Vagina (tissue), 2 donors: ENCODE measurements at regions not wholly inside any gene's neighbourhood (a gene's known extent, or its start where the extent isn't known, plus 50 kb on each side); places are given as distances from the start of the nearest gene placed in this dataset.

ENCODE experiments used
- DNase-seq, 2 donors: peaks; one replicate each; pipeline ENCODE4 v3.0.0-alpha.2; 2017; ENCODE audit errors: extremely low spot score in 2 of 2
- H3K27ac ChIP-seq: fragments of 200-600 bp; sonication (generic); one replicate; pipeline ENCODE4 v1.5.1; 2019
- H3K27me3 ChIP-seq: fragments of 200-600 bp; sonication (generic); one replicate; pipeline ENCODE4 v1.5.1; 2019
- H3K36me3 ChIP-seq, 2 donors: fragments of 200-600 bp; sonication (generic); one replicate each; pipeline ENCODE4 v1.5.1; 2017 to 2019
- H3K4me1 ChIP-seq: fragments of 200-600 bp; sonication (generic); one replicate; pipeline ENCODE4 v1.5.1; 2019
- H3K4me3 ChIP-seq, 2 donors: fragments of 200-600 bp; sonication (generic); 1 replicate in 1 of 2; 2 replicates in 1 of 2; pipeline ENCODE4 v1.5.1; 2016 to 2019
- H3K9me3 ChIP-seq: fragments of 200-600 bp; sonication (generic); one replicate; pipeline ENCODE4 v1.5.1; 2019
- POLR2A ChIP-seq, 2 donors: fragments of 450-650 bp; IDR thresholded peaks; one replicate each; pipeline ENCODE4 v1.6.1; 2017; ENCODE audit warnings: antibody characterized with exemption in 2 of 2, mild to moderate bottlenecking in 2 of 2, moderate library complexity in 2 of 2
- POLR2AphosphoS5 ChIP-seq, 2 donors: sonication (generic); formaldehyde crosslinking; IDR thresholded peaks; one replicate each; pipeline ENCODE4 v1.9.0; 2017; ENCODE audit warnings: antibody characterized with exemption in 2 of 2, mild to moderate bottlenecking in 2 of 2, low read depth in 1 of 2; ENCODE audit not compliant: insufficient read depth in 1 of 2
- intact Hi-C: fragments of 100-400 bp; cut with DNase I; formaldehyde crosslinking; loops from one replicate; pipeline ENCODE4 v1.15.1; 2023
- TF ChIP-seq, protein P1 (sequence below), 3 experiments: fragments of 450-650 bp in 2 of 3; fragments of 200-600 bp in 1 of 3; sonication (generic) in 1 of 3; IDR thresholded peaks; one replicate each; pipeline ENCODE4 v1.5.1; 2017 to 2019; ENCODE audit warnings: antibody characterized with exemption in 3 of 3, mild to moderate bottlenecking in 2 of 3, moderate library complexity in 2 of 3

DNA sequence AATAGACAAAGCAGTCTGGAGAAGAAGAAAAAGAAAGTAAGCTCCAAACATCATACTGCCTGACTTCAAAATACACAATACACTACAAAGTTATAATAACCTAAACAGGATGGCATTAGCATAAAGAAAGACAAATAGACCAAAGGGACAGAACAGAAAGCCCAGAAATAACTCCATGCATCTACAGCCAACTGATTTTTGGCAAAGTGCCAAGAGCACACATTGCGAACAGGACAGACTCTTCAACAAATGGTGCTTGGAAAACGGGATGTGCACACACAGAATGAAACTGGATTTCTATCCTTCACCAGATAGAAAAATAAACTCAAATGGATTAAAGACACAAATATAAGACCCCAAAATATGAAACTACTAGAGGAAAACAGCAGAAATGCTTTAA lies 66.6 kb upstream of the SPATA31E1 start:
- intact Hi-C loops: no loop called here
- TF ChIP-seq POLR2A (IDR thresholded peaks at IDR 0.05) (no peak), POLR2AphosphoS5 (IDR thresholded peaks at IDR 0.05; ENCODE audit: insufficient read depth in 1 of 2, low read depth in 1 of 2) (no peak)
- TF ChIP-seq, protein P1, sequence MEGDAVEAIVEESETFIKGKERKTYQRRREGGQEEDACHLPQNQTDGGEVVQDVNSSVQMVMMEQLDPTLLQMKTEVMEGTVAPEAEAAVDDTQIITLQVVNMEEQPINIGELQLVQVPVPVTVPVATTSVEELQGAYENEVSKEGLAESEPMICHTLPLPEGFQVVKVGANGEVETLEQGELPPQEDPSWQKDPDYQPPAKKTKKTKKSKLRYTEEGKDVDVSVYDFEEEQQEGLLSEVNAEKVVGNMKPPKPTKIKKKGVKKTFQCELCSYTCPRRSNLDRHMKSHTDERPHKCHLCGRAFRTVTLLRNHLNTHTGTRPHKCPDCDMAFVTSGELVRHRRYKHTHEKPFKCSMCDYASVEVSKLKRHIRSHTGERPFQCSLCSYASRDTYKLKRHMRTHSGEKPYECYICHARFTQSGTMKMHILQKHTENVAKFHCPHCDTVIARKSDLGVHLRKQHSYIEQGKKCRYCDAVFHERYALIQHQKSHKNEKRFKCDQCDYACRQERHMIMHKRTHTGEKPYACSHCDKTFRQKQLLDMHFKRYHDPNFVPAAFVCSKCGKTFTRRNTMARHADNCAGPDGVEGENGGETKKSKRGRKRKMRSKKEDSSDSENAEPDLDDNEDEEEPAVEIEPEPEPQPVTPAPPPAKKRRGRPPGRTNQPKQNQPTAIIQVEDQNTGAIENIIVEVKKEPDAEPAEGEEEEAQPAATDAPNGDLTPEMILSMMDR (IDR thresholded peaks at IDR 0.05): no peak
- DNase-seq: no peak

DNA sequence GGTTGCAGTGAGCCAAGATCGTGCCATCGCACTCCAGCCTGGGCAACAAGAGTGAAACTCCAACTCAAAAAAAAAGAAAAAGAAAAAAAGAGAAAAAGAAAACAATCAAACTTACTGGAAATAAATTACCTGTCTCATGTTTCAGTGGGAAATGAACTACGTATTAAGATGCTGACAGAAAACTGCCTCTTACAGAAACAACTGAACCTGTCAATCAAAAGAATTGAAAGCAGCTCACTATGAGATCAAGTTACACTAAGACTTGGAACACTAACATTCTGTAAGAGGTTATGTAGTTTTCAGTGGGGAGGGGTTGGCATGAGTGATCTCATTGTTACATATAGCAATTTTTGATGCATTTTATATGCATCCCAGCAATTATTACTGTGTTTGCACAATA lies 64.4 kb upstream of the SPATA31E1 start:
- H3K27me3 ChIP-seq: no peaks in the 10 kb centered on the region
- H3K9me3 ChIP-seq: no peaks in the 10 kb centered on the region
- intact Hi-C loops: no loop called here
- no peaks in the 10 kb centered on the region for H3K4me1 ChIP-seq
- no peak overlapping the region for H3K27ac ChIP-seq
- TF ChIP-seq POLR2A (IDR thresholded peaks at IDR 0.05) (no peak), POLR2AphosphoS5 (IDR thresholded peaks at IDR 0.05; ENCODE audit: insufficient read depth in 1 of 2, low read depth in 1 of 2) (no peak)
- TF ChIP-seq, protein P1 (IDR thresholded peaks at IDR 0.05): no peak
- no peaks in the 10 kb centered on the region for H3K36me3 ChIP-seq
- no peak for DNase-seq
- H3K4me3 ChIP-seq: no peak overlapping the region

More for the DNA sequence above, 66.6 kb upstream of the SPATA31E1 start:
- H3K4me3 ChIP-seq: no peak overlapping the region
- no peaks in the 10 kb centered on the region for H3K36me3 ChIP-seq
- H3K27ac ChIP-seq: no peak overlapping the region
- no peaks in the 10 kb centered on the region for H3K27me3 ChIP-seq
- no peaks in the 10 kb centered on the region for H3K4me1 ChIP-seq
- no peaks in the 10 kb centered on the region for H3K9me3 ChIP-seq

DNA sequence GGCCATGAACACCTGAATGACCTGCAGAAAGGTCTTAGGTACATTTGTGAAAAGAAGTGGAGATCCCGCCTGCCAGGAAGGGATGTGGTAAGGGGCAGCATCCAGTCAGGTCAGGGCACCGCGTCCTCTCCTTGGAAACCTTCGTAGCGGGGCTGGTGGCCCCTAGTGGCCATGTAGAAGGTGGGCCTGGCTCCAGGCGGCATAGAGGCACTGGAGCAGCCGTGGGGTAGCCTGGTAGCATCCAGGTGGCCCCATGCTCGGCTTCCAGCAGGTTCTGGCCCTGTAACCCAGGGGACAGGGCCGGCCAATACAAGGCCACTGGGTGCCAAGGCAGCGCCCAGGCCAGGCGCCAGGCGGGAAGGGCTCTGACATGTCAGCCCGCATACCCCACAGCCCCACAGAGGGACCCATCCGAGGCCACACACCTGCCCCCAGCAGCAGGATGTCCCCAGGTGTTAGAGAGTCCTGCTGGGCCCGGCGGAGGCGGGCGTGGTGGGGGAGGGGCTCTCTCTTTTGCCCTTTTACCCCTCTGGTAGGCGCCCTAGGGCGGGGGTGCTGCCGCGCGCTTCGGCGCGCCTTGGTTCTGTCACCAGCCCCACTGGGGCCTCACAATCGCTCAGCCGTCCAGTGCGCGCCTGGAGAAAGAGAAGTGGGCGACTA lies 58.3 kb upstream of the SPATA31E1 start:
- DNase-seq: no peak
- no peaks in the 10 kb centered on the region for H3K27me3 ChIP-seq
- no peaks in the 10 kb centered on the region for H3K4me1 ChIP-seq
- no peak overlapping the region for H3K4me3 ChIP-seq
- no peaks in the 10 kb centered on the region for H3K36me3 ChIP-seq
- TF ChIP-seq, protein P1 (IDR thresholded peaks at IDR 0.05): no peak
- TF ChIP-seq POLR2AphosphoS5 (IDR thresholded peaks at IDR 0.05; ENCODE audit: insufficient read depth in 1 of 2, low read depth in 1 of 2) (no peak), POLR2A (IDR thresholded peaks at IDR 0.05) (no peak)
- H3K27ac ChIP-seq: no peak overlapping the region
- intact Hi-C loops: no loop called here
- no peaks in the 10 kb centered on the region for H3K9me3 ChIP-seq

DNA sequence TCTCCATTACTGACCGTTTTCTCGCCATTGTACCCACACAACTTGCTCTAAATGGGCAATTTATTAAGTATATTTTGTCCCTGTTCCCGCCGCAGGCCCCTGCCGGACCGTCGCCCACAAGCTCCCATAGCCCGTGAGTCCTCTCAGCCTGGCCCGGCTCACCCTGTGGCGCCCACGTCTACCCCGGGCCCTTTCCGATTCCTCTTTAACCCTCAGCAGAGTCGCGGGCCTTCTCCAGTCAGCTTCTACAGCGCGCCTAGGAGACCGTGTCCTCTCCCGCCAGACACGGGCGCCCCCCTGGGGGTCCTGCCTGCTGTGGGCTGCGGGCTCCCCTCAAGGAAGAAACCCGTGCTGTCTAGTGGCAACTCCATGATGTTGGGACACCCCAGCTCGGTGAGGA lies 57.8 kb upstream of the SPATA31E1 start:
- Histone ChIP-seq H3K4me3 (no peak overlapping the region), H3K9me3 (no peaks in the 10 kb centered on the region), H3K4me1 (no peaks in the 10 kb centered on the region), H3K36me3 (no peaks in the 10 kb centered on the region), H3K27me3 (no peaks in the 10 kb centered on the region), H3K27ac (no peak overlapping the region)
- no peak for DNase-seq
- intact Hi-C loops: no loop called here
- TF ChIP-seq POLR2A (IDR thresholded peaks at IDR 0.05) (no peak), POLR2AphosphoS5 (IDR thresholded peaks at IDR 0.05; ENCODE audit: insufficient read depth in 1 of 2, low read depth in 1 of 2) (no peak)
- TF ChIP-seq, protein P1 (IDR thresholded peaks at IDR 0.05): no peak

DNA sequence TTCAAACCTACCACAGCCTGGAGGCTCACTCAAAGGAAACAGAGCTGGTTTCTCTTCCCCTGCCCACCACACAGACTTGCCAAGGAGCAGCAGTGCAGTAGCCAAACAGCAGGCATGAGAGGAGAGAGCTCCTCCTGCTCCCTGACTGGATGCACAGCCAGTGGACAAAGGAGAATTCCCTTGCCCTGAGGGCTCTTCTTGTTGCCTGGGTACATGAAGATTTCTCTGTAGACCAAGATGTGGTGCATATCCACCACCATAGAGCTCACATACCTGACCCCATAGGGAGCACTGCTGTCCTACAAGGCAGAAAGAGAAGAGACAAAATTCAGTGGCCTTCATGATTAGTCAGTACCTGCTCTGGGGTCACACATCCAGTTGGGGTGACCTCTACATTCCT lies 56.3 kb upstream of the SPATA31E1 start:
- H3K4me1 ChIP-seq: no peaks in the 10 kb centered on the region
- H3K4me3 ChIP-seq: no peak overlapping the region
- H3K27me3 ChIP-seq: no peaks in the 10 kb centered on the region
- no peak for DNase-seq
- no peak overlapping the region for H3K27ac ChIP-seq
- no peak for TF ChIP-seq POLR2AphosphoS5 (IDR thresholded peaks at IDR 0.05; ENCODE audit: insufficient read depth in 1 of 2, low read depth in 1 of 2)
- TF ChIP-seq POLR2A (IDR thresholded peaks at IDR 0.05): no peak
- TF ChIP-seq, protein P1 (IDR thresholded peaks at IDR 0.05): no peak
- no peaks in the 10 kb centered on the region for H3K9me3 ChIP-seq
- intact Hi-C loops: no loop called here
- H3K36me3 ChIP-seq: no peaks in the 10 kb centered on the region
